ENCODE measurements at regions not wholly inside any gene's neighbourhood (a gene's known extent, or its start where the extent isn't known, plus 50 kb on each side); places are given as distances from the start of the nearest gene placed in this dataset.
A peak's percentile ranks its signal among the peaks of the same experiment; 100 is the strongest.

DNA sequence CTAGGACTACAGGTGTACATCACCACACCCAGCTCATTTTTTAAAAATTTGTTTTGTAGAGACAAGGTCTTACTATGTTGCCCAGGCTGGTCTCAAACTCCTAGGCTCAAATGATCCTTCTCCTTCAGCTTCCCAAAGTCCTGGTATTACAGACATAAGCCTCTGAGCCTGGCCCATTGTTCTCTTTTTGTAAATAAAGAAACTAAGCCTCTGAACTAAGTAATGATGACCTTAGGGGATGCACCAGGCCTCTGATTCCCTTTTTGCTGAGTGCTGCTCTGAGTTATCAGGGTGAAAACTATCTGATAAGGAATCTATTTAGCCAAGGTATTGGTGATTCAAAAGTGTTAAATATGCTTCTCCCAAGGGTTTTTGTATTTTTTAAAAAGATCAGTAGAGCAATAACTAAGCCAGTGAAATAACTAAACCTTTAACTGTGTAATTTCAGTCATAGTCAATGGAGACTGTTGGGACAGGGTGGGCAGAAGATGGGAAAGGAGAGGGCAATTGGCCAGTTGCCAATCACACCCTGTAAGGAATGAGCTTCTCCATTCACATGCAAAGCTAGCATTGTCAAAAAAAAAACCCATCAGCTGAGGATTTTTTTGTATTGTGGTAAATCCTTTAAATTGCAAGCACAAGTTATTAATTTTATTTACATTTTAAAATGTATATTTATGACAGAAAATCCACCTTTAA, 194.8 kb upstream of the PFN2 start:
- no peak overlapping the region for H3K4me3 ChIP-seq (replicated peaks; ENCODE audit: low read depth, low read length)
- DNase-seq (ENCODE audit: low read depth), result no peak
- TF ChIP-seq CTCF (IDR thresholded peaks at IDR 0.05; ENCODE audit: low read length, missing control alignments), result no peak

GRCh38 chr3:150161011-150161410, 190.3 kb upstream of the PFN2 start:
- no peak for DNase-seq (ENCODE audit: low read depth)
- TF ChIP-seq CTCF (IDR thresholded peaks at IDR 0.05; ENCODE audit: low read length, missing control alignments), result no peak
- H3K4me3 ChIP-seq (replicated peaks; ENCODE audit: low read depth, low read length), result no peak overlapping the region

DNA sequence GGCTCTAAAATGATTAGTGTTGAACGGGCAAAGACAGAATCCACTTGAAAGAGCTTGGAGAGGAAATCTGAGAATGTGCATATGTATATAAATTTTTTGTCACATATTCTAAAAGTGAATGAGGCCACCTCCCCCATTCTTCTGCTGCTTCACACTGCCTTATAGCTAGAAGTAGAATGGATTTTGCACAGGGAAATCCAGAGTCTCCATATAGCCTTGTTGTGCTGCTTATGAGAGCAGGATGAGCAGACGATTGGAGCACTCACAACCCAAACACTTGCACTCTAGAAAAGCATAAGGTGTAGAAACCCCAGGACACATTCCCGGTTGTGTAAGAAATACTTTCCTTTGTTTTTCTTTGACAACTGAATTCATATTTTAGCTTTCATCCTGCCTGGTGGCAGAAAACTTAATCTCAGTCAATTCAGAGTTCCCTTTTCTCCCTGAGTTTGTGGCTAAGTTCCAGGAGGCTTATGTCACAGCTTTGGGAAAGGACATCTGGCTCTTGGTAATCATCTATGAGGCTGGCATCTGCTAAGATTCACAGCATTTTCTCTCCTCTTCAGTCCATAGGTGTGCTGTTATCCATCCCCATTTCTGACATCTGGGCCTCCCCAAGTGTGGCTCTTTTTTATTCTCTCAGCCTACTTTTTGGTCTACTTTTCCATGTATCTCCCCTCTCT, 188.4 kb upstream of the PFN2 start:
- TF ChIP-seq CTCF (IDR thresholded peaks at IDR 0.05; ENCODE audit: low read length, missing control alignments), result no peak
- peak; percentile 44 for DNase-seq (ENCODE audit: low read depth)

GRCh38 chr3:150152567-150152966, 181.9 kb upstream of the PFN2 start:
- TF ChIP-seq CTCF (IDR thresholded peaks at IDR 0.05; ENCODE audit: low read length, missing control alignments), result no peak
- no peak for DNase-seq (ENCODE audit: low read depth)
- no peak overlapping the region for H3K4me3 ChIP-seq (replicated peaks; ENCODE audit: low read depth, low read length)

More for the DNA sequence above, 188.4 kb upstream of the PFN2 start:
- no peak overlapping the region for H3K4me3 ChIP-seq (replicated peaks; ENCODE audit: low read depth, low read length)

DNA sequence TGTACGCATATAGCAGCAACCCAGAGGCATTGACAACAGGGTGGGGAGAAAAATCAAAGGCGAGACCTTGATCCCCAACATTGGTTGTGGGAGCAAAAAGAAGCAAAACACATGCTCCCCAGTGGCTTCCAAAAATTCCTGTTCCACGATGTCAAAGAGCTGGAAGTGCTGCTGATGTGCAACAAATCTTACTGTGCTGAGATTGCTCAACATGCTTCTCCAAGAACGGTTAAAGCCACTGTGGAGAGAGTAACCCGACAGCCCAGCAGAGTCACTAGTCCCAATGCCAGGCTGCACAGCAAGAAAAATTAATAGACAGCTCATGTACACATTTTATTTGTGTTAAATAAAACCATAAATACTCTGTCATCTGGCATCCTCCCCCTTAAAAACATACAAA, 179.9 kb upstream of the PFN2 start:
- TF ChIP-seq CTCF (IDR thresholded peaks at IDR 0.05; ENCODE audit: low read length, missing control alignments), result no peak
- H3K4me3 ChIP-seq (replicated peaks; ENCODE audit: low read depth, low read length), result no peak overlapping the region
- DNase-seq (ENCODE audit: low read depth), result peak; percentile 45

GRCh38 chr3:150149651-150150051, 179.0 kb upstream of the PFN2 start:
- peak; percentile 85 for DNase-seq (ENCODE audit: low read depth)
- TF ChIP-seq CTCF (IDR thresholded peaks at IDR 0.05; ENCODE audit: low read length, missing control alignments), result no peak
- H3K4me3 ChIP-seq (replicated peaks; ENCODE audit: low read depth, low read length), result no peak overlapping the region

Data from fibroblast of pulmonary artery (primary cell).